ENCODE measurements at regions not wholly inside any gene's neighbourhood (a gene's known extent, or its start where the extent isn't known, plus 50 kb on each side); places are given as distances from the start of the nearest gene placed in this dataset.
"Not testable (repeated sequence)": the region's sequence is repeated elsewhere in the genome, so short reads cannot be mapped to it uniquely, and the experiment has no call there.

GRCh38 chr10:90197766-90198165, 496.4 kb downstream of the KIF20B start:
- no peak for DNase-seq

GRCh38 chr10:90199093-90199492, 497.7 kb downstream of the KIF20B start:
- DNase-seq, result no peak

- no peak for DNase-seq
Observed at GRCh38 chr10:90199513-90199912, 498.1 kb downstream of the KIF20B start.

- DNase-seq, result no peak
Observed at GRCh38 chr10:90204131-90204955, 503.0 kb downstream of the KIF20B start.

GRCh38 chr10:90204956-90205314, 503.5 kb downstream of the KIF20B start:
- DNase-seq, result no peak

- no peak for DNase-seq
Observed at GRCh38 chr10:90205340-90205739, 503.9 kb downstream of the KIF20B start.

- DNase-seq, result no peak
Observed at GRCh38 chr10:90213346-90213745, 512.0 kb downstream of the KIF20B start.

- DNase-seq, result no peak
Observed at GRCh38 chr10:90218846-90219245, 517.5 kb downstream of the KIF20B start.

- no peak for DNase-seq
Observed at GRCh38 chr10:90222372-90222771, 521.0 kb downstream of the KIF20B start.

- no peak for DNase-seq
Observed at GRCh38 chr10:90222939-90223338, 521.5 kb downstream of the KIF20B start.

GRCh38 chr10:90224791-90225566, 523.6 kb downstream of the KIF20B start:
- no peak for DNase-seq

GRCh38 chr10:90226517-90226916, 525.1 kb downstream of the KIF20B start:
- no peak for DNase-seq

- DNase-seq, result peak; percentile 79
Observed at GRCh38 chr10:90227217-90227656, 525.8 kb downstream of the KIF20B start.

- no peak for DNase-seq
Observed at GRCh38 chr10:90227786-90228185, 526.4 kb downstream of the KIF20B start.

GRCh38 chr10:90229486-90229885, 528.1 kb downstream of the KIF20B start:
- no peak for DNase-seq

GRCh38 chr10:90233805-90234204, 532.4 kb downstream of the KIF20B start:
- DNase-seq, result not testable (repeated sequence)

GRCh38 chr10:90245623-90246022, 544.2 kb downstream of the KIF20B start:
- no peak for DNase-seq

- not testable (repeated sequence) for DNase-seq
Observed at GRCh38 chr10:90250784-90251183, 549.4 kb downstream of the KIF20B start.

GRCh38 chr10:90269699-90270098, 568.3 kb downstream of the KIF20B start:
- no peak for DNase-seq

GRCh38 chr10:90274721-90275468, 573.5 kb downstream of the KIF20B start:
- DNase-seq, result no peak

- DNase-seq, result no peak
Observed at GRCh38 chr10:90276894-90277475, 575.6 kb downstream of the KIF20B start.

GRCh38 chr10:90286406-90286805, 571.4 kb downstream of the HTR7 start:
- DNase-seq, result no peak

GRCh38 chr10:90286941-90287340, 570.9 kb downstream of the HTR7 start:
- no peak for DNase-seq
